HG03558 (cell line): ENCODE measurements at regions not wholly inside any gene's neighbourhood (a gene's known extent, or its start where the extent isn't known, plus 50 kb on each side); places are given as distances from the start of the nearest gene placed in this dataset.

ENCODE experiments used
- ATAC-seq: cut with Tn5 transposase; IDR thresholded peaks from one replicate; pipeline ENCODE4 v1.9.1; 2021; ENCODE audit warnings: moderate number of reproducible peaks; ENCODE audit not compliant: unreplicated experiment; ENCODE audit errors: extremely low read depth

GRCh38 chr5:73395256-73395655 is 53.3 kb downstream of the FOXD1 start:
- no peak for ATAC-seq

GRCh38 chr5:73394610-73395009 is 54.0 kb downstream of the FOXD1 start:
- no peak for ATAC-seq

- no peak for ATAC-seq
Observed at GRCh38 chr5:73393611-73394489, 54.7 kb downstream of the FOXD1 start.

DNA sequence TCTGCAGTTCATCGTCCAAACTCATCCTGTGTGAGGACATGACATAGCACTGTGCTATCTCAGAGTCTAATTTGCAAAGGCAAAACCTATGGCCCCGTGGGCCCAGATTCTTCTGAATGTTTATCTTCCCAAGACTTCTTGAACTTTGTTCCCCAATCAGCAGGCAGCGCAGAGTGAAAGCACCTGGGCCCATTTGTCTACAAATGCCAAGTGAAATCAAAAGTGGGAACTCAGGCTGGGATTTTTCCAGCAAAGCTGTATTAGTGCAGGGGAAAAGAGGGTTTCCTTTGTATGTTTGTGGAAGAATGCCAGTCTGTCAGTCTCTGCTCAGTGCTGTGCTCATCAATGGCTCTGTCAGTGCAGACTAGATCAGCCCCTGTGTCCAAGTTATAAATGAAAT is 55.8 kb downstream of the FOXD1 start:
- ATAC-seq: no peak

DNA sequence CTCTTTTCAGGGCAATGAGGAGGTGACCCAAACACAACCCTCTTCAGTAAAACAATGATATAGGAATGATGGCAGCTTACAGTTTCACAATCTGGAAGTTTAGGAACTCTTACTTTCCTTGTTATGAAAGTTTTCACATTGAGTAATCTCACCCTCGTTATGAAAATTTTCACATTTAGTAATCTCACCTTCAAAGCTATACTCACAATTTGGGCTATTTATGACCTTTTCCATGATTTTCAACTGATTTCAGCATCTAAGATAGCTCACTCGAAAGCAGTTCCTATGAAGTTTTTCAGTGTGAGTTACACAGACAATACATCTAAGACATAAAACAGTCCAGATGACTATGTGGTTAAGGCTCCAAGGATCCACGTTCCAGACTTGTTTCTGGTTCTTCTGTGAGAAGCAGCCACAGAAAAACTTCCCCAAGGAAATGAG is 57.1 kb downstream of the FOXD1 start:
- ATAC-seq: no peak

- ATAC-seq: no peak
Observed at GRCh38 chr5:73390972-73391371, 57.6 kb downstream of the FOXD1 start.

DNA sequence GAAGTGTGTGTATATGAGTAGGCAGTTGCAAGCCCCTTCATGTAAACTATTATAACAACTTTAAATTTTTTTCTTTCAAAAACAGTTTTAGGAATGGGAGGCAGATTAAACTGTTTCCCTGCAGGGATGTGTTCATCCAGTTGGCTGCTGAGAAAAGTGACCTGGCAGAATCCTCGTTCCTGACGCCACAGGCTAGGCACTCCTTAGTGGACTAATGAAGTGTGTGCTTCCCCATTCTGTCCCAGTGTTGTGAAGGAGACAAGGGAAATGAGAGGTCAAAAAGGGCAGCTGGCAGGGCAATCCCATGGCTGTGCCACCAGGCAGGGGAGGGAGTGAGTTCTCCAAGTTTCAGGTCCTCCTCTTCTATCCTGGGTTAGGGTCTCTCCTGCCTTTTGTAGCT is 59.8 kb downstream of the FOXD1 start:
- ATAC-seq: no peak

DNA sequence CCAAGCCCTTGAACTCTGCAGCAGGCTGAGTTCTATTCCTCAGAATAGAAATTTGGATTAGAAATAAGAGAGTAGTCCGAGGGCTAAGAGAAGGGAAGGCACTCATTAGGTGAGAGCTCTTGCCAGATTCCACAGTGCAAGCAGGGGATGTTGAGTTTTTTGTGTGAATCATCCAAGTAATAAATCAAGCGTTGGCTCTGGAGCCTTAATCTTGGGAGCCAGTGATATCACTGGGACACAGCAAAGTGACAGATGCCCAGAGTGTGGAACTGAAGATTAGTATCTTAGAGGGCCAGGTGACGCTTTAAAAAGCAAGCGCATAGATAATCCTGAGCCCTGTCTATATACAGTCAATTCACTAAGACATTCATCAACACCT is 60.3 kb downstream of the FOXD1 start:
- no peak for ATAC-seq

- peak; percentile 78 for ATAC-seq
Observed at GRCh38 chr5:73387601-73388305, 60.8 kb downstream of the FOXD1 start.

DNA sequence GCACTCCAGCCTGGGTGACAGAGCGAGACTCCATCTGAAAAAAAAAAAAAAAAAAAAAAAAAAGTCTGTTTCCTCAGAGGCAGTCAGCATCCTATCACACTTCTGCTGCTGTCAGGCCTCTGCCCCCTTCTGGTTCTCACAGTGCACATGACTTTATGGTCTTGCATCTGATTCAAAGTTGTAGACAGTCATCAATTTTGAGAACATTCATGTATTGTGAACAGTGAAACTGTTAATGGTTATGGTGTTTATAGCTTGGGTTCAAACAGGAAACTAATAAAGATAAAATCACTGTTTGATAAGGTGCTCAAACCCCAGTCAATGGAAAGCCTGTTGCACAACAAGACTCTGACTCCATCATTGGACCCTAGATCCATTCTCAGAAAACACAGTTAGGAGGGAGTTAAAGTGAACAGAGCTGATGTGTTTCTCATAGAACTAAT is 61.4 kb downstream of the FOXD1 start:
- no peak for ATAC-seq

GRCh38 chr5:73384861-73385260 is 63.7 kb downstream of the FOXD1 start:
- no peak for ATAC-seq

- ATAC-seq: no peak
Observed at GRCh38 chr5:73382401-73382740, 66.2 kb downstream of the FOXD1 start.

GRCh38 chr5:73381590-73382400 is 66.8 kb downstream of the FOXD1 start:
- ATAC-seq: no peak

DNA sequence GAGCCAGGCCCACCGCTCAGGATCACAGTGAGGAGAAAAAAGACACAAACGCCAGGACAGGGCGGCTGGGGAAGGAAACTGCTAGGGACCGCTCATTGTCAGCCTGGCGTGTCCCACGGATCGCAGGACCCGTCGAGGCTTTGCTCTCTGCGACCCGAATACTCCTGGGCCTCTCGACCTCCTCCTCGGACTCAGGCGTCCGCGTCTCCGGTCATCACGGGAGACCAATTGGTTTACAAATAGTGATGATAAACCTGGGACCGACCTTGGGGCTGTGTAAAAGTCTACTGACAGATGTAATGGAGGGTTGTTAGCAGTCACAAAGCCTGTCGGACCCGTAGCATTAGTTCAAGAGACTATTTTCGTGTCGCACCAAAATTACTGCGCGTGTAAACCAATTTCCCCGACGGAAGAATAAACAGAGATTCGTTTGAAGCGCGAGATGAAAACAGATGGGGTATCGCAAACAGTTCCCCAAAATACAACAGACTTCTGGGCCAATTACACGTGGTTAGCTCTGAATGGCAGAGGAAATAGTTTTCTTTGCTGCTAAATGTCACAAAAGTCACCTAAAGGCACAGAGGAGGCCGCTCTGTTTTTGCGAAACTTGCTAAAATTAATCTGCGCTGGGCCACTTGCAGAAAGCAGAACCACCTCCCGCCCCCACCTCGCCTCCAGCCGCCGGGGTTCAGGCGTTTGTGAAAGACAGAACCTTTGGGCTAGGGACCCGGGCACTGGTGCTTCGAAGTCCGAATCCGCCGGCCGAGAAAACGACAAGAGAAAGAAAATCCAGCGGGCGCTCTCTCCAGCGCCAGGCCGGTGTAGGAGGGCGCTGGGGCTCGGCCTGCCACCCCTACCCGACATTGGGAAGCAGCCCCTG is 67.6 kb downstream of the FOXD1 start:
- ATAC-seq: no peak

DNA sequence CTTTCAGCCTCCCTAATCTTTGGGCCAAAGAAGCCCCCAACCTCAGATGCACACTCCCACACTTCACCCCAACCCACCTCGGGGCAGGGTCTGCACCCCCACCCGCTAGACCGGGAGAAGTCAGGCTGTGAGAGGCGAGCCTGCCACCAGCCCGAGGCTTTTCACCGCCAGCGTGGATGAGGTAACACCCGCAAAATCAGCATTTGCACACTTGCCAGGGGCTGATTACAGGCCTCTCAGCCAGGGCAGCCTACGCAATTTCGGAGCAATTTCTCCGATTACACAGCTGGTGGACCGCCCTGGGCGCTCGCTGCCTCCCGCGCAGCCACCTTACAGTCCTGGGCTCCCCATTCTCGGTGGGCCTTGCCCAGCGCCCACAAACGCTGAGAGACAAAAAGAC is 68.5 kb downstream of the FOXD1 start:
- no peak for ATAC-seq

DNA sequence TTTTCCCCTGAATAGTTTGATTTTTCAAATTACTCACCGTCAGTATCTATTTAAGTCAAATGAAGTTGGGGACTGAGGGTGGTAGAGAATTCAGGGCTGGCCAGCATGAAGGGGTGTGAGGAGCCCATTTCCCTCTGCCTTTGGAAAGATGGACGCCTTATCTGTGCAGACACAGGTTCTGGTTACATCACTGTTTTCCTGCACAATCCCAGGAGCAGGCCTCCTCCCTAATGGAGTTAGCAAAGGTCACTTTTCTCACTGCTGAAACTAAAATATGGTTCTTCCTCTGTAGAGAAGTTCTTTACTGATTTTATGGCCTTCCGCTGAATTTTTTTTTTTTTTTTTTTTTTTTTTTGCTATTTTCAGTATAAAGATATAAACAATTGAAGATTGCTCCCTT is 69.1 kb downstream of the FOXD1 start:
- no peak for ATAC-seq

GRCh38 chr5:73378765-73379164 is 69.8 kb downstream of the FOXD1 start:
- no peak for ATAC-seq

DNA sequence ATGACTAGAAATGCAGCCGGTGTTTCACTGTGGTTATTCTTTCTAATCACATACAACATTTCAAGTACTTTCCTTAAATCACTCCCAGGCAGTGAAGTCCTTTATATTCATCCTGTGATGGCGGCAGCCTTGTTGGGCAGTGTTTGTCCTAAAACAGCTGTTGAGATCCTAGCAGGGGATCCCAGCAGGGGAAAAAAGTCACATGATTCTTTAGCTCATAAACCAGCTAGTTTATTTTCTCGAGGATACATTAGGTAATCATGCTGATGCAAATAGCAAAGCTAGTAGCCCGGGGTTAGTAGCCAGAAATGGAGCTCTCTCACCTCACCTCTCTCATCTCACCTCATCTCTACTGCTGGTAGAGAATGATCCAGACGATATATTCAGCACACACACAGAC is 70.5 kb downstream of the FOXD1 start:
- no peak for ATAC-seq

DNA sequence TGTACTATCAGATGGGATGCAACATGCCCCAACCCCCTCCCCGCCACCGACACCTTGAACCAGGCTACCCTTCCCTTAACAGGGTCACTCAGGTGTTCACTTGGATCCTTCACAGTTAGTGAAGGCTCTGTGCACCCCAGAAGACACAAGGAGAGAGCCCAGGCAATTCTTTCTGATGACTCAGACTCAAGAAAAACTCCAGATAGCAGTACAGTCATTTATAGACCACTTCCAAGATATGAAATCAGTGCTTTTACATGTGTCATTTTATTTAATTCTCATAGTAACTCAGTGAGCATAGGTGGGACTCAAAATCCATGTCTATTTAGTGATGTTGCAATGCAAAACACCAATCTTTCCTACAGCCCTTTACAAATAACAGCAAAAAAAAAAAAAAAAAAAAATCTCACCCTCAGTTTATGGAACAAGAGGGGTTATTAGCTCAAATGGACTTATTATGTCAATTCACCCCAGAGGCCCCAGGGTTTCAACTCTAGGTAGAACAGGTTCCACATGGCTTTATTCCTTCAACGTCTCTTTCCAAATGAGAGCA is 71.9 kb downstream of the FOXD1 start:
- no peak for ATAC-seq

GRCh38 chr5:73375949-73376348 is 72.6 kb downstream of the FOXD1 start:
- ATAC-seq: no peak
